Smooth muscle cell (in vitro differentiated cells): ENCODE measurements at regions not wholly inside any gene's neighbourhood (a gene's known extent, or its start where the extent isn't known, plus 50 kb on each side); places are given as distances from the start of the nearest gene placed in this dataset.

Experiments
- DNase-seq: peaks from one replicate; lab custom pipeline; 2025; ENCODE audit not compliant: unreplicated experiment; lab: John Stamatoyannopoulos, UW
- H2AFZ ChIP-seq: fragments of 200-600 bp; sonication (generic); 2 replicates; pipeline ENCODE4 v1.6.0; 2016; ENCODE audit warnings: antibody characterized with exemption, low read depth, mild to moderate bottlenecking
- H3F3A ChIP-seq: fragments of 200-600 bp; sonication (generic); 2 replicates; pipeline ENCODE4 v1.6.0; 2017; ENCODE audit warnings: antibody characterized with exemption, low read depth
- H3K27ac ChIP-seq: fragments of 200-600 bp; sonication (generic); 2 replicates; pipeline ENCODE4 v1.5.1; 2016; ENCODE audit warnings: low read depth, mild to moderate bottlenecking
- H3K27me3 ChIP-seq: fragments of 200-600 bp; sonication (generic); 2 replicates; pipeline ENCODE4 v1.6.1; 2016; ENCODE audit warnings: low read depth, mild to moderate bottlenecking
- H3K36me3 ChIP-seq: fragments of 200-600 bp; sonication (generic); 2 replicates; pipeline ENCODE4 v1.5.1; 2016; ENCODE audit warnings: low read depth
- H3K4me1 ChIP-seq: fragments of 200-600 bp; sonication (generic); 2 replicates; pipeline ENCODE4 v1.5.1; 2016; ENCODE audit warnings: low read depth
- H3K4me2 ChIP-seq: fragments of 200-600 bp; sonication (generic); 2 replicates; pipeline ENCODE4 v1.6.0; 2016; ENCODE audit warnings: mild to moderate bottlenecking
- H3K4me3 ChIP-seq: fragments of 200-600 bp; sonication (generic); 2 replicates; pipeline ENCODE4 v1.5.1; 2016; ENCODE audit warnings: mild to moderate bottlenecking
- H3K79me2 ChIP-seq: fragments of 200-600 bp; sonication (generic); 2 replicates; pipeline ENCODE4 v1.6.0; 2016; ENCODE audit warnings: low read depth, mild to moderate bottlenecking
- H3K9ac ChIP-seq: fragments of 200-600 bp; sonication (generic); 2 replicates; pipeline ENCODE4 v1.6.0; 2016; ENCODE audit warnings: low read depth
- H3K9me3 ChIP-seq: fragments of 200-600 bp; sonication (generic); replicated peaks from 2 replicates; pipeline ENCODE4 v1.5.1; 2016; ENCODE audit warnings: low read depth
- H4K20me1 ChIP-seq: fragments of 200-600 bp; sonication (generic); 2 replicates; pipeline ENCODE4 v1.6.0; 2016; ENCODE audit warnings: low read depth
- WGBS: methylation state at CpG from one replicate; pipeline ENCODE4 v1.1.7; 2016; ENCODE audit warnings: low lambda C conversion rate; 5-methylcytosine and 5-hydroxymethylcytosine counted together
- TF ChIP-seq, protein P1 (sequence below): fragments of 200-600 bp; sonication (generic); IDR thresholded peaks from 2 replicates; pipeline ENCODE4 v1.5.1; 2017; ENCODE audit warnings: borderline replicate concordance, mild to moderate bottlenecking, antibody characterized with exemption; ENCODE audit not compliant: insufficient read depth, poor library complexity, severe bottlenecking

DNA sequence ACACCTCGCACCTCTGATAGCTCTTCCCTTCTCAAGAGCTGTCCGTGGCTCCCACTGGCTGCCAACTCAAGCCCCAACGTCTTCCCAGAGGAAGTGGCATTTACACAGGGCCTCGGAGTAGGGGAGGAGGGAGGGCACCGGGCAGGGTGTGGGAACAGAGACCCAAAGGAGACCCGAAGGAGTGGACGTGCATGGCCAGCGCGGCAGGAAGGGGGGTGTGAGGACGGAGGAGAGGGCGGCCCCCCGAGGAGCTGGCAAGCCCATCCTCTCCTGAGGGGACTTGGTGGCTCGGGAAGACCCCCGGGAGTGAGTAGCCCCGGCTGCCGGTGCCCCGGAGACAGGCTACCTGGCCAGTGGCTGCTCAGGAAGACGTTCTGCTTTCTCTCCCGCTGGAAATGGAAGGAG is 85.9 kb downstream of the FOXL3 start:
- TF ChIP-seq, protein P1, sequence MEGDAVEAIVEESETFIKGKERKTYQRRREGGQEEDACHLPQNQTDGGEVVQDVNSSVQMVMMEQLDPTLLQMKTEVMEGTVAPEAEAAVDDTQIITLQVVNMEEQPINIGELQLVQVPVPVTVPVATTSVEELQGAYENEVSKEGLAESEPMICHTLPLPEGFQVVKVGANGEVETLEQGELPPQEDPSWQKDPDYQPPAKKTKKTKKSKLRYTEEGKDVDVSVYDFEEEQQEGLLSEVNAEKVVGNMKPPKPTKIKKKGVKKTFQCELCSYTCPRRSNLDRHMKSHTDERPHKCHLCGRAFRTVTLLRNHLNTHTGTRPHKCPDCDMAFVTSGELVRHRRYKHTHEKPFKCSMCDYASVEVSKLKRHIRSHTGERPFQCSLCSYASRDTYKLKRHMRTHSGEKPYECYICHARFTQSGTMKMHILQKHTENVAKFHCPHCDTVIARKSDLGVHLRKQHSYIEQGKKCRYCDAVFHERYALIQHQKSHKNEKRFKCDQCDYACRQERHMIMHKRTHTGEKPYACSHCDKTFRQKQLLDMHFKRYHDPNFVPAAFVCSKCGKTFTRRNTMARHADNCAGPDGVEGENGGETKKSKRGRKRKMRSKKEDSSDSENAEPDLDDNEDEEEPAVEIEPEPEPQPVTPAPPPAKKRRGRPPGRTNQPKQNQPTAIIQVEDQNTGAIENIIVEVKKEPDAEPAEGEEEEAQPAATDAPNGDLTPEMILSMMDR: no peak
- Histone ChIP-seq H3K36me3 (no peaks in the 10 kb centered on the region), H3K27ac (no peak overlapping the region), H3K9me3 (no peaks in the 10 kb centered on the region), H3K27me3 (peaks cover 15% of the 10 kb centered on the region), H3K9ac (no peak overlapping the region), H3K4me3 (no peak overlapping the region), H3K4me2 (no peak overlapping the region), H3K4me1 (peaks cover 10% of the 10 kb centered on the region), H3F3A (no peaks in the 10 kb centered on the region), H2AFZ (no peak overlapping the region), H3K79me2 (no peaks in the 10 kb centered on the region), H4K20me1 (no peaks in the 10 kb centered on the region)
- DNase-seq: no peak
- WGBS: 87% methylated on average over 18 of the region's 19 CpGs

DNA sequence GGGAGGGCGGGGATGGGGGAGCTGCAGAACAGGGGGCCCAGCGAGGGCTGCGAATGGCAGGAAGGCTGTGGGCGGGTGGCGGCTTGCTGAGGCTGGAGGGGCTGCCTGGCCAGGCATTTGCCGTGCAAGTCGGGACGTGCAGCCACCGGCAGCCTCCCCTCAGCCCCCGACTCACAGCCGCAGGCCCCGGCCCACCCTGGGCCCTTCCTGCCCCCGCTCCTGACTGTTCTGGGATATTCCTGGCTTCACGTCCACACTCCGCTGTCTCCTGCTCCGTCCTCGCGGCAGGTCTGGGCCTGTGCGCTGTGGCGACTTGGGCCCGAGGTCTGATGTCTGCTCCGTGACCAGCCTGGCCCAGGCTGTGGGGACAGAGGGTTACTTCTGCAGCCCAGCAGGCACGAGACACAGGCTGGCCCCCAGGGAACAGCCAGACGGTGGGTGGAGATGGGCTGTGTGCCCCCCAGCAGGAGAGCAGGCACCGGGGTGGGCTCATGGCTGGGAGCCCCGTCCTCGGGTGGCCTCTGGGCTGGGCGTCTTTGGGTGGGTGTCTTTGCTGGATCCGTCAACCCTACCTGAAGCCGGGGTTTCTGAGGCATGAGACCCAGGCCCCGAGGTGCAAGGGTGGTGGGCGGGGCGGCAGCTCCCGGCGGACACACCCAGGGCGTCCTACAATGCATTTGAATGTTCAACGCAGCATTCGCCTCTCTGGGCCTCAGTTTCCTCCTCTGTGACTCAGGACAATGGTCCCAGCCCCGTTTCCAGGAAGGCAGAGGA is 86.5 kb downstream of the FOXL3 start:
- Histone ChIP-seq H2AFZ (no peak overlapping the region), H3K27ac (no peak overlapping the region), H3K9ac (no peak overlapping the region), H3K36me3 (no peaks in the 10 kb centered on the region), H3K9me3 (no peaks in the 10 kb centered on the region), H3K27me3 (peaks cover 15% of the 10 kb centered on the region), H4K20me1 (no peaks in the 10 kb centered on the region), H3F3A (no peaks in the 10 kb centered on the region), H3K79me2 (no peaks in the 10 kb centered on the region), H3K4me3 (no peak overlapping the region), H3K4me1 (peaks cover 10% of the 10 kb centered on the region), H3K4me2 (no peak overlapping the region)
- 67% methylated on average over 24 of the region's 39 CpGs for WGBS
- TF ChIP-seq, protein P1: no peak
- DNase-seq: no peak

DNA sequence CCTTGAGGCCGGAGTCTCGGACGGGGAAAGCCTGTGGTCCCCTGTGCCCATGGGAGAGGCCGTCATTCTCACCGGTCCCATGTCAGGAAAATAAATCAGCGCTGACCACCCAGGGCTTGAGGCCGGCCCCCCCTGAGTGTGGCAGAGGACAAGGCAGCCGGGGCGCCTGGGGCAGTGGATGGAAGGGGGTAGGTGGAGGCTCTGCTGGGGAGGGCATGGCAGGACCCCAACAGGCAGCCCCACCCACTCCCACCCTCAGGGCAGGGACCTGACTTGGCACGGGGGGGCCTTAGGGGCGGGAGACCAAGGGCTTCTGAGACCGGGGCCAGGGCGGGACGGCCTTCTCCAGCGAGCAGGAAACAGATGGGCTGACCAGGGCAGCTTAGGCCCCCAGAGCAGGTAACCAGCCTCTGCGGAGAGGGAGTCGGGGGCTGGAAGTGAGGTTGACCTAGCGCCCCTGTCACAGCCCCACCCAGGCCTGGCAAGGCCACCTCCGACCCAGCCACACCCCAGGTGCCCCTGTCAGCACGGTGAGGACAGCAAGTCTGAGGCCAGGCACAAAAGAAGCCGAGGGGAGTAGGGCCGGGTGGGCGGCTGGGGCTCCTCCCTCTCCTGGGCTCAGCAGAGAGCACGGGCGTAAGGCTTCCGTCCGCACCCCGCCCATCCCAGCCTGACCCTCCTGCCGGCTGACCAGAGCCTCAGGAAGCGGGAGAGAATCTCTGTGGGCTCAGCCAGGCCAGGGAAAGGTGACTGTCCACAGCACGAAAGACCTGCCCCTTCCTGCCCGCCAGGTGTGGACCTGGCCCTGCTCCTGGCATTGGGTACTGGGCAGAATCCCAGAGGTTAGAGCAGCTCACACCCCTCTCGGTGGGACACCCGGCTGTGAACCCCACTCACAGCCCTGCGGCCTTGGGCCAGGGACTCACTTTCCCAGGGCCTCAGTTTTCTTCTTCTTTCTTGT is 87.4 kb downstream of the FOXL3 start:
- no peaks in the 10 kb centered on the region for H4K20me1 ChIP-seq
- no peak overlapping the region for H3K27ac ChIP-seq
- H3K79me2 ChIP-seq: no peaks in the 10 kb centered on the region
- no peaks in the 10 kb centered on the region for H3F3A ChIP-seq
- no peaks in the 10 kb centered on the region for H3K9me3 ChIP-seq
- no peak overlapping the region for H3K4me3 ChIP-seq
- H3K4me2 ChIP-seq: no peak overlapping the region
- DNase-seq: no peak
- no peak overlapping the region for H3K9ac ChIP-seq
- H3K4me1 ChIP-seq: peaks cover 10% of the 10 kb centered on the region
- TF ChIP-seq, protein P1: no peak
- H3K36me3 ChIP-seq: no peaks in the 10 kb centered on the region
- H2AFZ ChIP-seq: no peak overlapping the region
- peaks cover 15% of the 10 kb centered on the region for H3K27me3 ChIP-seq
- 85% methylated on average over 22 of the region's 35 CpGs for WGBS
